ENCODE measurements at regions not wholly inside any gene's neighbourhood (a gene's known extent, or its start where the extent isn't known, plus 50 kb on each side); places are given as distances from the start of the nearest gene placed in this dataset.
A peak's percentile ranks its signal among the peaks of the same experiment; 100 is the strongest.
"Not testable (repeated sequence)": the region's sequence is repeated elsewhere in the genome, so short reads cannot be mapped to it uniquely, and the experiment has no call there.

DNA sequence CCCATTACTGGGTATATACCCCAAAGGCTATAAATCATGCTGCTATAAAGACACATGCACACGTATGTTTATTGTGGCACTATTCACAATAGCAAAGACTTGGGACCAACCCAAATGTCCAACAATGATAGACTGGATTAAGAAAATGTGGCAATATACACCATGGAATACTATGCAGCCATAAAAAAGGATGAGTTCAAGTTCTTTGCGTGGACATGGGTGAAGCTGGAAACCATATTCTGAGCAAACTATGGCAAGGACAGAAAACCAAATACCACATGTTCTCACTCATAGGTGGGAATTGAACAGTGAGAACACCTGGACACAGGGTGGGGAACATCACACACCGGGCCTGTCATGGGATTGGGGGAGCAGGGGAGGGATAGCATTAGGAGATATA, 54.4 kb upstream of the MUCL1 start:
- not testable (repeated sequence) for DNase-seq

- no peak for DNase-seq
Measured at GRCh38 chr12:54798651-54799050, 55.7 kb upstream of the MUCL1 start.

- DNase-seq: no peak
Measured at GRCh38 chr12:54796991-54797390, 57.3 kb upstream of the MUCL1 start.

- DNase-seq: no peak
Measured at GRCh38 chr12:54795644-54796043, 58.7 kb upstream of the MUCL1 start.

DNA sequence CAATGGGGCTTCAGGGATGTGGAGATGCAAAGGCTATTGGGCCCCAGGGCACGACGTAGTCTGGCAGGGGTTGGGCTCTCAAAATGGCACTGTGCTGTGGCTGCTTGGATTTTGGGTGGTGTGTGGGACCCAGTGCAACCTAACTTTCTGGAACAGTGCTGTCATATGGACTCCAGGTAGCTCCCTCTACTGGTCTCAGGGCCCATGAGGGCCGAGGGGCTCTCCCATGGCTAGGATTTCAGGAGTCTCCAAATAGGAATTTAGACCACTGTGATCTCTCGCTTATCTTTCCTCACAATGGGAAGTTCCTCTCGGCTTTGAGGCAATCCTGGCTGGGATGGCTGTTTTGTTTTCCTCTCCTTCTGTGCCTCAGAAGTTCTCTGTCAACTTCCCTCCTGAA, 68.2 kb upstream of the MUCL1 start:
- DNase-seq: no peak

- no peak for DNase-seq
Measured at GRCh38 chr12:54784115-54784514, 70.2 kb upstream of the MUCL1 start.

DNA sequence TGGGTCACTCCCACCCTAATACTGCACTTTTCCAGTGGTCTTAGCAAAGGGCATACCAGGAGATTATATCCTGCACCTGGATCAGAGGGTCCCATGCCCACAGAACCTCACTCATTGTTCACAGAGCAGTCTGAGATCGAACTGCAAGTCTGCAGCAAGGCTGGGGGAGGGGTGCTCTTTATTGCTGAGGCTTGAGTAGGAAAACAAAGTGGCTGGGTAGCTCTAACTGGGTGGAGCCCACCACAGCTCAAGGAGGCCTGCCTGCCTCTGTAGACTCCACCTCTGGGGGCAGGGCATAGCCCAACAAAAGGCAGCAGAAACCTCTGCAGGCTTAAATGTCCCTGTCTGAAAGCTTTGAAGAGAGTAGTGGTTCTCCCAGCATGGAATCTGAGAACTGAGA, 77.3 kb upstream of the MUCL1 start:
- not testable (repeated sequence) for DNase-seq

DNA sequence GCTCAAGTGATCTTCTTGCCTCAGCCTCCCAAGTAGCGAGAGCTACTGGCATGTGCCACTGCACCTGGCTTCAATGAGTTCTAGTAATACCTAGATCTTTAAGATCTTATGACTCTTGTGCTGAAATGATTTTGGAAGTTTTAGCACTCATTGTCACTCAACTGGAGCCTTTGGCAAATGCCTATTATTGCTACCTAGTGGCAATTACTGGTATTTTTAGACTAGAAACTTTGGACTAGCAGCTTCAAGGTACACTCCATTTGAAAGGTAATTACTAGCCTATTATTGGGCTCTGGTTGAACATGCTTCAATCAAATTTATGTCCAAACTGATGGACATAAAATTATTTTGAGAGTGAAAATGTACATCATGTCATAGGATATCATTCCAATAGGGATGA, 80.7 kb upstream of the MUCL1 start:
- DNase-seq: no peak

DNA sequence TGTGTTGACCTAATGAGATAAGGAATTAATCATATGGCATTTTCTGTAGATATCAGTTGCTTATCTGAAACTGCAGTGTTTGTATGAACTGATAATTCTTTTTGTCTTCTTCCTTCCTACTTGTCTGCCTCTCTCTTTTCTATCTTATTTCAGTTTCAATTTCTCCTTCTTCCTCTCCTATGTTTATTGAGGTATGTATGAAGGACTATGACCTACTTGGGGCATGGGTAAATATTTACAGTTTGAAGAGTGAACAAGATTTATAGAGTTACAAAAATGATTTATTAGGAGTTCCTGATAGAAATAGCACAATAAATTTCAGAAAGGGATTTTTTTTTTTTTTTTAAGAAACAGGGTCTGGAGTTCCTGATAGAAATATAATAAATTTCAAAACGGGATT, 88.7 kb upstream of the MUCL1 start:
- no peak for DNase-seq

GRCh38 chr12:54762390-54762789, 91.9 kb upstream of the MUCL1 start:
- no peak for DNase-seq

DNA sequence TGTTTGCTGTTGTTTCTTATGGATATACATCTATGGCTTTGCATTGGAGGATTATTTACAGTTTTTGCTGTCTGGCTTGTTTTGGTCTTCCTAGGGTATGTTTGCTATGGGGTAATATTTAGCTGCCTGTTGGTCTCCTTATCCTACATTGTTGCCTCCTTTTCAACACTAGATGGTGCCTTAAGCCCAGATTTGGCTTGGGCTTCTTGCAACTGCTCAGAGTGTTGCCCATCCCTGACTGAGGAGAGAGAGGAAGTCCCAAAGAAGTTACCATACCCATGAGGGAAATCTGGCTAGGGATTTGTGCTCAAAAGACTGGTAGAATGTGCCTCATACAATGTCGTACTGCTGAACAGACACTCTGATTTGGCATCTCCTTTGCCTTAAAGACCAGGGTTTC, 94.6 kb upstream of the MUCL1 start:
- no peak for DNase-seq

GRCh38 chr12:54751493-54751892, 102.8 kb upstream of the MUCL1 start:
- no peak for DNase-seq

DNA sequence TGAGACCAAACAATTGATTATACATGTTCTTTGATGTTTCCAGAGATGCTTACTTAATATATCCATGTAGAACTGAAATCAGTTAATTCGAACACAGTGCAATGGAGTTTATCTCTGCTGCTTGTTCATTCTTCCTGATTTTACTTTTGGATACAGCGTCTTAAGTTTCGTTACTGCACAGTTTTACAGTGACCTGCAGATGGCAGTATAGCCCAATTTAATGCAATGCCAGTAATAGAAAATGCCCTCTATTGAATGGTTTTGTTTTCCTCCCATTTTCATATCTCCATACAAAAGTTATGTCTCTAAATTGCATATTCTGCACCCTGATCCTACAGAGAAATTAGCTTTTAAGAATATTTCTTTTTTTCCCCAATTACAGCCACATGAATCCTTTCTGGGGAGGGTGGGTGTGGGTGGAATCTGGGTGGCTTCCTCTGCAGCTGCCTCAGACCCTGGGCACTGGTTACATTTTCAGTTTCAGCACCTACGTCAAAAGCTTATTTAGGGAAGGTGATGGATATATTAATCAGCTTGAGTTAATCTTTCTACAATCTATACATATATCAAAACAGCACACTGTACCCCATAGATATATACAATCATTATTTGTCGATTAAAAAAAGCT, 101.1 kb upstream of the DCD start:
- no peak for DNase-seq

DNA sequence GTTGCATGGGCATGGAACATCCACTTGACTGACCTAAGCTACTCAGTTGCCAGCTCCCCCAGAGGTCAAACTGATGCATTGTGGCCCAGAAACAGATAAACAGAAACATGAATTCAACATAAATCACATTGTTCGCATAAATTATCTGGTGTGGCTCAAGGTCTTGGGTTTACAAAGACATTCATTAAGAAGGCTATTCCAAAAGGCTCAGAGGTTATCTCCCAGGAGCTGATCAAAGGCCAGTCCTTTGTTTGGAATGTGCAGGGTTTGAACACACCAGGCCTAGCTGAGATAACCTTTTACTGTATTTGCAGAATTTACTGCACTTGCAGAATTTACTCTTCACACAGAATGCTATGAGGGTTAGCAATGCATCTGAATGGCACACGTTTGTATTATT, 96.4 kb upstream of the DCD start:
- no peak for DNase-seq

DNA sequence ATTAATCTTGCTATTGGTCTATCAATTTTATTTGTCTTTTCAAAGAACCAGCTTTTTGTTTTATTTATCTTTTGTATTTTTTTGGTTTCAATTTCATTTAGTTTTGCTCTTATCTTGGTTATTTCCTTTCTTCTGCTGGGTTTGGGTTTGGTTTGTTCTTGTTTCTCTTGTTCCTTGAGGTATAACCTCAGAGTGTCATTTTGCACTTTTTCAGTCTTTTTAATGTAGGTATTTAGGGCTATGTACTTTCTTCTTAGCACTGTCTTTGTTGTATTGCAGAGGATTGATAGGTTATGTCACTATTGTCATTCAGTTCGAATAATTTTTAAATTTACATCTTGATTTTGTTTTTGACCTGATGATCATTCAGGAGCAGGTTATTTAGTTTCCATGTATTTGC, 92.7 kb upstream of the DCD start:
- no peak for DNase-seq

DNA sequence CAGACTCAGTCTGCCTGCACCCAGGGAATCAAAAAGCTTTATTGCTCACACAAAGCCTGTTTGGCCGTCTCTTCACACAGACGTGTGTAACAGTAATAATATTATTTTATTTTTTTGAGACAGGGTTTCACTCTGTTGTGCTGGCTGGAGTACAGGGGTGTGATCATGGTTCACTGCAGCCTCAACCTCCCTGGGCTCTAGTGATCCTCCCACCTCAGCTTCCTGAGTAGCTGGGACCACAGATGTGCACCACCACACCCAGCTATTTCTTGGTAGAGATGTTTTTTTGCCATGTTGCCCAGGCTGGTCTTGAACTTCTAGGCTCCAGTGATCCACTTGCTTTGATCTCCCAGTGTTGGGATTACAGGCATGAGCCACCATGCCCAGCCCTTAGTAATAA, 88.4 kb upstream of the DCD start:
- no peak for DNase-seq

- no peak for DNase-seq
Measured at GRCh38 chr12:54734196-54734950, 86.2 kb upstream of the DCD start.

DNA sequence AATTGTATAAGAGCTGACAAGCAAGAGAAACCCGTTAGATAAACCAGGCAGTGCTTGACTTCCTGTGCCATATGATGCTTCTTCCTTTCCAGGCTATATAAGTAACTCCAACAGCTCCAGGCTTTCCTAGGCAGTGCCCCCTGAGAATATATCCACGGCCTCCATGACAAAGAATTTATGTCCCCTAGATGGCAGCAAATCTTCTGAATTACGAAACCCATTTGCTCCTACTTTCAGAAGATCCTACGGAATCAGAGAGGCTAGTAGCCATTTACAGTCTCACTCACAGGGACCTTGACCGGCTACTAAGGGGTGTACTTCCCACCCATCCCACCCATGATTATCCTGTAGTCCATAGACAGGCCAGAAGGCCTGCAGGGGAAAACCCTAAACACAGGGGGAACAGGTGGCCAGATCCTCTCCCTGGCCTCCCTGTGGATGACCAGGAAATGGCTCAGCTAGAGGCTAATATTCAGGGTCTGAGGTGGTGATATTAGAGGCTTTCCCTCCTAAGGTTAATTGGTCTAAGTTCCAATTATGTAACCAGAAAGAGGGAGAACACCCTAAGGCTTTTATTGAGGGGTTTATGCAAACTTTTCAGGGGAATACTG, 77.2 kb upstream of the DCD start:
- DNase-seq: no peak

DNA sequence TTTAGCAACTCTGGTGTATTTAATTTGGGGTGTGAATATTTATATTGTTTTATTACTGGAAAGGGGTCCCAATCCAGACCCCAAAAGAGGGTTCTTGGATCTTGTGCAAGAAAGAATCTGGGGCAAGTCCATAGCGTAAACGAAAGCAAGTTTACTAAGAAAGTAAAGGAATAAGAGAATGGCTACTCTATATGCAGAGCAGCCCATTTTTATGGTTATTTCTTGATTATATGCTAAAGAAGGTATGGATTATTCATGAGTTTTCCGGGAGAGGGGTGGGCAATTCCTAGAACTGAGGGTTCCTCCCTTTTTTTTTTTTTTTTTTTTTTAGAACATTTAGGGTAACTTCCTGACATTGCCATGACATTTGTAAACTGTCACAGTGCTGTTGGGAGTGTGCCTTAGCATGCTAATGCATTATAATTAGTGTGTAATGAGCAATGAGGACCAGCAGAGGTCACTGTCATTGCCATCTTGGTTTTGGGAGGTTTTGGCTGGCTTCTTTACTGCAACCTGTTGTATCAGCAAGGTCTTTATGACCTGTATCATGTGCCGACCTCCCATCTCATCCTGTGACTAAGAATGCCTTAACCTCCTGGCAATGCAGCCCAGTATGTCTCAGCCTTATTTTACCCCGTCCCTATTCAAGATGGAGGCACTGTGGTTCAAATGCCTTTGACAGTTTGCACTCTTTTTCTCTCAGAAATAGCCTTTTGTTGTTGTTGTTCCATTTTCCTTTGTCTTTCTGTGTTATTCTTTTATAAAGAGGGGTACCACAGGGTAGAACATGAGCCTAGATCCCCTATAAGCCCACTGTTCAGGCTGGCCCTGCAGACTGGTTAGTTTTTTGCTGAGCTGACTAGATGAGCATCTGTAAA, 75.5 kb upstream of the DCD start:
- DNase-seq: peak; percentile 7

DNA sequence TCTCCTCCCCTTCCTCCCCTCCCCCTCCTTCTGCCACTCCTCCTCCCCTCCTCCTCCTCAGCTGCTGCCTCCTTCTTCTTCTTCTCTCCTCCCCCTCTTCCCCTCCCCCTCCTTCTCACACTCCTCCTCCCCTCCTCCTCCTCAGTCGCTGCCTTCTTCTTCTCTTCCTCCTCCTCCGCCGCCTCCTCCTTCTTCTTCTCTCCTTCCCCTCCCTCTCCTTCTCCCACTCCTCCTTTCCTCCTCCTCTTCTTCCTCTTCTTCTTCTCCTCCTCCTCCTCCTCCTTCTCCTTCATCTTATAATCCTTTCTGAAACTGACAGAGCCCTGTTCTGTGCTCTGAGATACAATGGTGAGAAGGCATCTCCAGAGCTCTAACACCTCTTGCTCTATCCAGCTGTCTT, 73.1 kb upstream of the DCD start:
- DNase-seq: no peak

- no peak for DNase-seq
Measured at GRCh38 chr12:54719691-54720090, 71.5 kb upstream of the DCD start.

DNA sequence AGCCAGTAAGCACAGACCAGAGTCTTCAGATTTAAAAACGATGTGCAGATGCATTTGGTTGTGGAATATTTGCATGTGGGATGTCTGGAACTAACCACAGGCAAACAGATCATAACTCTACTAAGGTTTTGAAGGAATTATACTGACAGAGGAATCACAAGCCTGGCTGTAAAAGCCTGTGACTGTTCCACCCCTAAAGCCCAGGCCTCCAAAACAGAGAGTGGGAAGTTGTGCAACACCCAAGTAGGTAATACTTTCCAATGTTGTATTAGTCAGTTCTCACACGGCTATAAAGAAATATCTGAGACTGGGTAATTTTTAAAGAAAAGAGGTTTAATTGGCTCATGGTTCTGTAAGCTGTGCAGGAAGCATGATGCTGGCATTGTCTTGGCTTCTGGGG, 68.1 kb upstream of the DCD start:
- no peak for DNase-seq

DNA sequence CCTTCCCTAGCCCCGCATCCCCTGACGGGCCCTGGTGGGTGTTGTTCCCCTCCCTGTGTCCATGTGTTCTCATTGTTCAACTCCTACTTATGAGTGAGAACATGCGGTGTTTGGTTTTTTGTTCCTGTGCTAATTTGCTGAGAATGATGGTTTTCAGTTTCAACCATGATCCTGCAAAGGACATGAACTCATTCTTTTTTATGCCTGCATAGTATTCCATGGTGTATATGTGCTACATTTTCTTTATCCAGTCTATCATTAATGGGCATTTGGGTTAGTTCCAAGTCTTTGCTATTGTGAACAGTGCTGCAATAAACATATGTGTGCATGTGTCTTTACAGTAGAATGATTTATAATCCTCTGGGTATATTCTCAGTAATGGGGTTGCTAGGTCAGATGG, 65.7 kb upstream of the DCD start:
- not testable (repeated sequence) for DNase-seq

DNA sequence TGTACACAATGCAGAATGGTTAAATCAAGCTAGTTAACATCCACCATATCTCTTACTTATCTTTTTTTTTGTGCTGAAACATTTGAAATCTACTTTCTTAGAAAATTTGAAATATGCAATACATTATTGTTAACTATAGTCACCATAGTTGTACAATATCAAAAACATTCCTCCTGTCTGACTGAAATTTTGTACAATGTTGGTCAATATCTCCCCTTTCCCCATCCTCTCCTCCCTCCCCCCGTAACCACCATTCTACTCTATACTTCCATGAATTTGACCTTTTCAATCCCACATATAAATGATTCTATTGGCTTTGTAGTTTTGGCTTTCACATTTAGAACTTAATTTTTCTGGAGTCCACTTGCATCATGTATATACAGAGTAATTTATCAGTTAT, 63.5 kb upstream of the DCD start:
- DNase-seq: no peak

Data from stimulated activated naive CD4-positive, alpha-beta T cell treated with Interleukin-2 at 50 U/mL for 16 hours (primary cell).